A549 (cell line): ENCODE measurements at regions not wholly inside any gene's neighbourhood (a gene's known extent, or its start where the extent isn't known, plus 50 kb on each side); places are given as distances from the start of the nearest gene placed in this dataset.

Source experiments
- CHD4 ChIP-seq: fragments of 200-600 bp; sonication (generic); IDR thresholded peaks from 2 replicates; pipeline ENCODE4 v1.6.1; 2016; ENCODE audit warnings: antibody characterized with exemption, mild to moderate bottlenecking, borderline replicate concordance
- CTCF ChIP-seq: fragments of >200 bp; sonication (Bioruptor Twin); formaldehyde crosslinking; IDR thresholded peaks from 3 replicates; pipeline ENCODE4 v1.5.1; 2016
- EP300 ChIP-seq, 2 experiments: fragments of >200 bp; sonication (Bioruptor Twin); formaldehyde crosslinking; IDR thresholded peaks; 2 replicates in 1 of 2; 3 replicates in 1 of 2; pipeline ENCODE4 v1.6.1; 2016 to 2017
- HMGXB4 ChIP-seq: fragments of 250-450 bp; sonication (Bioruptor Pico); IDR thresholded peaks from 2 replicates; pipeline ENCODE4 v1.5.0; 2021; ENCODE audit warnings: mild to moderate bottlenecking, moderate library complexity, borderline replicate concordance
- PBX3 ChIP-seq: IDR thresholded peaks from 2 replicates; pipeline ENCODE4 v1.6.1; 2012
- SREBF2 ChIP-seq: fragments of 450-650 bp; IDR thresholded peaks from 2 replicates; pipeline ENCODE4 v1.6.1; 2014; ENCODE audit warnings: mild to moderate bottlenecking, moderate library complexity
- TP53 ChIP-seq: fragments of 250-450 bp; sonication (Bioruptor Pico); IDR thresholded peaks from 2 replicates; pipeline ENCODE4 v1.5.0; 2021; ENCODE audit warnings: mild to moderate bottlenecking, moderate library complexity

GRCh38 chr13:84777316-84777715 is 895.0 kb upstream of the SLITRK1 start:
- no peak for TF ChIP-seq CHD4
- TF ChIP-seq EP300 (IDR thresholded peaks at IDR 0.05): no peak
- TF ChIP-seq TP53 (CRISPR knock-in tag): no peak
- TF ChIP-seq CTCF: no peak
- no peak for TF ChIP-seq HMGXB4 (CRISPR knock-in tag)
- no peak for TF ChIP-seq PBX3
- no peak for TF ChIP-seq SREBF2
